GM08714 (cell line): ENCODE measurements at regions not wholly inside any gene's neighbourhood (a gene's known extent, or its start where the extent isn't known, plus 50 kb on each side); places are given as distances from the start of the nearest gene placed in this dataset.

Experiments used
- H3K4me3 ChIP-seq: fragments of 200-500 bp; sonication (Bioruptor generic); 2 replicates; pipeline ENCODE4 v1.5.1; 2014; ENCODE audit warnings: mild to moderate bottlenecking, low read length, inconsistent platforms
- ZNF274 ChIP-seq: IDR thresholded peaks from 2 replicates; pipeline ENCODE4 v1.6.1; 2012; ENCODE audit warnings: mild to moderate bottlenecking, low read depth, low read length

DNA sequence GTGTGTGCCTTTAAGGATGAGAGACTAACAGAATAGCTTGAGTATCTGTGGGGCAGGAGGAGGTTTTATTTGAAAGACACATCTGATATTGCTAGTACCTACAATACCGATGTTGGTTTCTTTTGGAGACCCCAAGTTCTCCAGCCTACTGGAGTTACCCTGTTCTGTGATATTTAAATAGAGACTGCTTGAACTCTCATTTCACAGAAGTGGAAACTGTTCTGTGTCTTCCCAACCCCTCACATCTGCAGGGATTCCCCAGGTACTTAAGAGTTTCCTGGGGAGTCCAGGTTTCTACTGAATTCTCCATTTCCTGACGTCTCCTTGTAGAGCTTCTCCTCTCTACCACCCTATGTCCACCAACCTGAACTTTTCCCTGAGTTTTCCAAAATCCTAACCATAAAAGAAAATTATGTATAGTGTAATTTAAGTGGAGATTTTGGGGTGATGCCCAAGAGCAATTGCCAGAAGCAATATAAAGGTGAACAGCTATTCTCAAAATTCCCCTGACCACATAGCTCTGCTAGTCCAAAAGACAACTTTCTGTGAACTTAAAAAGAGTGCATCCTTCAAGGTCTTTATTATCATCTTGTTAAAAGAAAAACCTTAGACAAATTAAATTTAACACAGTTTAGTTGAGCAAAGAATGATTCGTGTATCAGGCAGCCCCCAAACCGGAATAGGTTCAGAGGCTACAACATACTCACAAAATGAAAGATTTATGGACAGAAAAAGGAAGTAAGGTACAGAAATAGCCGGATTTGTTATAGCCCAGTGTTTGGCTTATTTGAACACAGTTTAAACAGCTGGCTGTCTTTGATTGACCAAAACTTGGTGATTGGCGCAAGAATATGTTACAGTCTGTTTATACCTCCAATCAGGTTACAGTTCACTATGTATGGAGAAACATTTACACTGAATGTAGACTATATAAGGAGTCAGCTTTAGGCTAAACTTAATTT lies 373.4 kb downstream of the NUAK1 start:
- TF ChIP-seq ZNF274, result no peak
- no peak overlapping the region for H3K4me3 ChIP-seq

DNA sequence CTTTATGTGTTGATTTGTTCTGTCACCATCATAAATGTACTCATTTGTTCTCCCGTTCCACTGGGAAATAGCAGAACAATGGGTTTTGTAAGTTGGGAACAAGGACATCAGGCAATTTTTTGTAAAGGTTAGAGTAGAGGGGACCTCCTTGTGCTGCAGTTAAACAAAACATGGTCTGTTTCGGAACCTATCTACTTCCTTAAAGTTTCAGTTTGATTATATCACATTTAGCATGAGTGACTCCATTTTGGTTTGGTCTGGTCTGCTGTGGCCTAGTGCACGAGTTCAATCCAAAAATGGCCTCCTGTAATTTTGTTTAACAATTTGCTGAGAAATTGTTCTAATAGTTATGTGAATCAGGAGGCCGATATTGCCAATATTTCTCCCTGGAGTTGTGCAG lies 372.7 kb downstream of the NUAK1 start:
- TF ChIP-seq ZNF274, result no peak
- no peak overlapping the region for H3K4me3 ChIP-seq

DNA sequence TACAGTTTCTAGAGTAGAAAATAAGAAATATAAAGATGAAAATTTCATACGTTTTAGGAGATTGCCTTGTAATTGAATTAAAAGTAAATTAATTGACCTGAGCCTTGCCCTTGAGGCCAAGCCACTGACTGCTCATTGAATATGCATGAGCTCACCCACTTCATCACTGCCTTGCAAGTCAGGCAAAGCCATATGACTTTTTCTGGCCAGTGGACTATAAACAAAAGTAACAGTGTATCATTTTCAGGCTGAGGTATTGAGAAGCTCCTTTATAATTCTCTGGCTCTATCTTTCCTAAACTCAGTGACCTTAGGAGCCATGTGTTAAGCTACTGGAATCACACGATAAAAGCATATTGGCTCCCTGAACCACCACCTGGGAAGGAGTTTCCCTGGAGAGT lies 369.3 kb downstream of the NUAK1 start:
- no peak for TF ChIP-seq ZNF274
- no peak overlapping the region for H3K4me3 ChIP-seq

DNA sequence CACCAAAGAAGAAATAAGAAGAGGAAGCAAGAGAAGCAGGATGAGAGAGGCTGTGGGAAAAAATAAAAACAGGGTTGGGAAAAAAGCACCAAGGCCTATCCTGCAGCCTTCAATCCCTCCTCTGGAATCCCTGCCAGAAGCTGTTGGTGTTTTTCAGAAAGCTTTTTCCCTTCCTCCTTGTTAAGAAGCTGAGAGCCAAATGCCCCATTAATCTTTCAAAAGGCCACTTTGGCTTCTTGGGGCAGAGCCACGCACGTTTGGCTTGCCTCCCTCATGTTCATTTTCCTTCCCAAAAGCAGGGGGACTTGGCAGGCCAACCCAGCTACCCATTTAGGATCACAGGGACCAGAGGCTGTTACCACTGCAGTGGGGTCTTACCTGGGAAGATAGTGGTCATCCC lies 365.3 kb downstream of the NUAK1 start:
- no peak for TF ChIP-seq ZNF274
- H3K4me3 ChIP-seq, result no peak overlapping the region

DNA sequence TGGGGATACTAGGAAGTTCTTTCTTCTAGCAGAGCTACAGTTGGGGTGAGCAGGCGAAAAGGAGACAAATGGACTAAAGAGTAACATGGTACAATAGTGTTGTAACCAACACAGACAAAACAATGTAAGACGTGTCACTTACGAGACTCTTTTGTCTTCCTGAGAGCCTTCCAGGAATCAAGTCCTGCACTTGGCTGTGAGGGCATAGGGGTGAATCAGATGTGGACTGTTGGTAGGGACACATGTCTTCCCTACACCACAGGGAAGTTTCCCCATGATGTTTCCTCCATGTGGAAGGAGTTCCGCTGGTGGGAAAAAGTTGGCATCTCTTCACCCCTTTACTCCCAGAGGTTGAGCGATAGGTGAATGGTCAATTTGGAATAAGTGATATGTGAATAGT lies 364.7 kb downstream of the NUAK1 start:
- no peak overlapping the region for H3K4me3 ChIP-seq
- TF ChIP-seq ZNF274, result no peak

DNA sequence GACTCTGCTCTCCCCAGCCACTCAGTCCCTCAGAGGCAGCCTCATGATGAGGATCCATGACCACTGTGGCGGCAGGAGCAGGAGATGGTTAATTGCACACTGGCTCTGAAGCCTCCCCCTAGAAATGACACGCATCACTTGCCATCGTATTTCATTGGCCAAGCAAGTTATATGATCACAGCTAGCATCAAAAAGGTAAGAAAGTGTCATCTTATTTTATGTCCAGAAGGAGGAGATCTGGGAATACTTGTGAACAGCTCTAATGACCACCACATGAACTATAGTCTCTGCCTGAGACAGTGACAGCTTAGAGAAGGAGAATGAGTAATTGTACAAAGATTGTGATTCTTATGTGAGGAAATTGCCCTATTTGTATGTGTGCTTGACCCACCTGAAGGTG lies 363.4 kb downstream of the NUAK1 start:
- TF ChIP-seq ZNF274, result no peak
- H3K4me3 ChIP-seq, result no peak overlapping the region

DNA sequence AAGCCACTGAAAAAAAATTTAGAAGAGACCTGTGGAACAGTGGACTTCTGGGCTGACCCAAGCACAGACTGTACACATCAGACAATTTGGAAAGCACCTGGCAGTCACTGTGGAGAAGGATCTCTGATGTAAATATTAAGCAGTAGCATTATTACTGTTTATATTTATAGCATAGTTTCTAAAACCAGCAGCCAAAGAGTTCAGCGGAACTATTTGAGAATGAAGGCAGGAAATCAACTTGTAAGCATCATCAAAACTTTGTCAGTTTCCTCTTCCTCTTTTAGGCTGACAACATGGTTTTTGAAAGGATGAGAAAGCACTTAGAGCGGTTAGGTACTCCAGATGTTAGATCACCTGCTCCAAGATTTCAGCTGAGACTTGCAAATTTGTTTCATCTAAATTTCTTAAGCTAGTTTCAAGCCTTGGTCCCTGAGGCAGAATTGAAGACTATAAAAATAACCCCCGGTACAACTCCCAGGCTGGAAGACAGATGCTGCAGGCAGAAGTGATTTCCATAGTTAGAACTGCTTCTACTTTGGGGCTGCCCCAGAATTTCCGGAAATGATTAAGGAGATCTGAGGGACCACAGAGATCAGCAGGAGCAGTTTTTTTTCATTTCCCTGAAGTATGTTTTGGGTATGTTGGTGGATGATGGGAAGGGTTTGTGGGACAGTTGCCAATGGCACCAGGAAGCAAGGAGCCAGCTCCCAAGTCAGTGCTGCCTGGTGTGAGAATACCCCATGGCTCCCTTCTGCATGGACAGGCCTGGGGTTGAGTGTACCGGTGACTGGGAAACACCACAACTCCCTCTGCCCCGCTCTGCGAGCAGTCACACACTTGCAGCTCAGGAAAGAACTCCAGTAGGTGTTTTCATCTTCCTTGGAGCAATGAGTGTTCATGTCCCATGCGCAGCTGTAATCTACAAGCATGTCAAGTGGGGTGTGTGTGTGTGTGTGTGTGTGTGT lies 354.5 kb downstream of the NUAK1 start:
- peak overlapping the region; percentile 29; the same call in 1 of the 2 replicates for H3K4me3 ChIP-seq
- TF ChIP-seq ZNF274, result no peak

DNA sequence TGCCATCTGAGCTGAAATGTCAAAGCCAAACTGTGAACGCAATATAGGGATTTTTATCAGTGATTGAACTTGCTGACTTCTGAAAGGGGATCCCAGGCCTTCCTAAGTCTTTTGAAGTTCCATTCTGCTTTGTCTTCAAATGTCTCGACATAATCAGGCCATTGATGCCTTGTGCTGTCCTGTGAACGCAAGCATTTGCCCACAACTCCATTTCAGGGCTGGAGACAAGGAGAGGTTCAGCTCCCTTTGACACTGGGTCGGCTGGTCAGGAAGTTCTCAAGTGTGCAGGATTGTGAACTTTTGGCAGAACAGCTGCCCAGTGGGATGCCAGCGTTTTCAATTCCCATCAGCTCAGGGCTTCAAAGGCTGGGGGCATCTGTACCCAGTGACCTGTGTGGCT lies 345.3 kb downstream of the NUAK1 start:
- no peak overlapping the region for H3K4me3 ChIP-seq
- no peak for TF ChIP-seq ZNF274

DNA sequence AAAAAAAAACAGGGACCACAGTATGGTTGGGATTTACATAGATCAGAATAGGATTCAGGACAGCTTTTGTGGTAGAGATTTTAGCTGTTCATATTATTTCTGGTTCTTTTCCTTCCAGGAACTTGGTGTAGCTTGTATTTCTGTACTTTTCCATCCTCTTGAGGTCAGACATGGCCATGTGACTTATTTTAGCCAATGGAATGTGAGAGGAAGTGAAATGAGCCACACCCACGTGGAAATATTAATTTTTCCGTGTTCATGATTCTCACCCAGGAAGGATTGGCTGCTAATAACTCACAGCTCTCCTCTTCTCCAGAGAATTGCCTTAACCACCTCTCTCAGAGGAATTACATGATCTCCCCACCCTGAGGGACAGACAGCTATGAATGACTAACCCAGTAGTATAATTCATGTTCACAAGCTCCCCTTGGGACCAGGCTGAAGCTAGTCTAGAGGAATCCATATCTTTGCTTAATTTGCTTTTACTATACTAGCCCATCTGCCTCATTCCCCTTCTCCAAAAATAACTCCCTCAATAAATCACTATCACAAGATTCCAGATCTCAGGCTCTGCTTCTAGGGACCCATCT lies 340.4 kb downstream of the NUAK1 start:
- TF ChIP-seq ZNF274, result no peak
- no peak overlapping the region for H3K4me3 ChIP-seq

DNA sequence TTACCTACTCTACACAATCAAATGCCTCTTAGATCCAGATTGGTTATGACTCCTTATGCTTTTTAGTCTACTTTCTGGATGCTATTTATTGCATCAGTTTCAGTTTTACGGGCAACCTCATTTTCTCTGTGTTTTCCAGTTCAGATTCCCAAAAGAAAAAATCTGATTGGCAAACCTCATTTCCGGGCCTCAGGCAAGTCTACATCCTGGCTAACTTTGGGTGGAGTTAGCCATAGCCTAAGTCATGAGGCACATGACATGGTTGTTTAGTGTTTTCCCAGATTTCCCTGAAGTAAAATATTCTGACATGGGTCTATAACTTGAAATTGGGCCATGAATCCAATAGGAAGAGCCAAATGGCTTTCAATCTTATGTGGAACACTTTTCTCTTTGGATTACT lies 339.7 kb downstream of the NUAK1 start:
- H3K4me3 ChIP-seq, result no peak overlapping the region
- no peak for TF ChIP-seq ZNF274

DNA sequence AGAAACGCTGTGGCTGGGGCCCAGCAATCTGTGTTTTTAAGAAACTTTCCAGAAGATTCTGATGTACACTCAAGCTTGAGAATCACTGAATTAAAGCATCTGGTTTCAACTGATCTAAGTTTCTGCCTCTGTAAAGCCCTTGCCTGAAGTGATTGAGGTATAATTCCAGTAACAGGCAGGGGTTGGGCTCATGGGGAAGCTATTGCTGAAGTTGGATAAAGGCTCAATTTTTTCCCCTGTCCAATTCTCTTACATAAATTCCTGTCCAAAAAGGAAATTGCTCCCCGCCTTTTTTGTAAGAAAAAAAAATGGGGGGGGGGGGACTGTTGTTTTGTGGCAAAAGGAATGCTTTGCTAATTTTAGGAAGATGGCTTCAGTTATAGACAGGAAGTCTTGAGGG lies 337.4 kb downstream of the NUAK1 start:
- TF ChIP-seq ZNF274, result no peak
- no peak overlapping the region for H3K4me3 ChIP-seq

DNA sequence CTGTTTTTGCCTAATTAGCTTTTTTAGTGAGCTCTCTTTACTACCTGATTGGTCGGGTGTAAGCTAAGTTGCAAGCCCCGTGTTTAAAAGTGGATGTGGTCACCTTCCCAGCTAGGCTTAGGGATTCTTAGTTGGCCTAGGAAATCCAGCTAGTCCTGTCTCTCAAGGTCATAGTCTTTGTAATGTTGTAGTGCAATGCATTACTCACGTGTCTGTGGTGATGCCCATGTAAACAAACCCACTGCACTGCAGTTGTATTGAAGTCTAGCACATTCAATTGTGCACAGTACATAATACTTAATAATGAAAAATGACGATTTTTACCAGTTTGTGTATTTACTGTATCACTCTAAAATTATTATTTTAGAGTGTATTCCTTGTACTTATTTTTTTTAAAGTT lies 335.5 kb downstream of the NUAK1 start:
- H3K4me3 ChIP-seq, result no peak overlapping the region
- TF ChIP-seq ZNF274, result no peak

DNA sequence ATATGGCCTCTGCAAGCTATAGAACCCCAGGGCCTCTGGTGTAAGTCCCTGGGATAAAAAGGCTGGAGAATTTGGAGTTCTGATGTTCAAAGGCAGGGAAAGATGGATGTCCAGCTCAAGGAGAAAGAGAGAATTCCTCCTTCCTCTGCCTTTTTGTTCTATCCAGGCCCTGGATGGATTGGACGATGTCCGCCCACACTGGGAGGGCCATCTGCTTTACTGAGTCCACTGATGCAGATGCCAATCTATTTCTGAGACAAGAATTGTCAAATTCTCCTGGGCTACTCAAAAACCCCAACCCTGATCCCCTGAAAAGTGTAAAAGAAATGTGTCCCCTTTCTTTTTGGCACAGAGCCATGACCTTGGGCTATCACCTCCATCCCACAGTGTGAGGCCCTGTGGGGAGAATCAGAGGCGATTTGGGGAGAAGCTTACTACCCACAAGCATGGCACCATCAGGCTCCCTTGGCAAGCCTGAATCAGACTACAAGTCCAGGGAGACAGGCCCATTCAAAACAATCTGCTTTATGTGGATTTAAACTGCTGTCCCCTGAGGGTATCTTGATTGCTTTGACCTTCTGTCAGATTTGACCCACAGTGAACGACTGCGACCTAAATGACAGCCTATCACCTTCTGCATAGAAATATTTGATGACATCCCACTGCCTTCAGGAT lies 334.0 kb downstream of the NUAK1 start:
- no peak for TF ChIP-seq ZNF274

DNA sequence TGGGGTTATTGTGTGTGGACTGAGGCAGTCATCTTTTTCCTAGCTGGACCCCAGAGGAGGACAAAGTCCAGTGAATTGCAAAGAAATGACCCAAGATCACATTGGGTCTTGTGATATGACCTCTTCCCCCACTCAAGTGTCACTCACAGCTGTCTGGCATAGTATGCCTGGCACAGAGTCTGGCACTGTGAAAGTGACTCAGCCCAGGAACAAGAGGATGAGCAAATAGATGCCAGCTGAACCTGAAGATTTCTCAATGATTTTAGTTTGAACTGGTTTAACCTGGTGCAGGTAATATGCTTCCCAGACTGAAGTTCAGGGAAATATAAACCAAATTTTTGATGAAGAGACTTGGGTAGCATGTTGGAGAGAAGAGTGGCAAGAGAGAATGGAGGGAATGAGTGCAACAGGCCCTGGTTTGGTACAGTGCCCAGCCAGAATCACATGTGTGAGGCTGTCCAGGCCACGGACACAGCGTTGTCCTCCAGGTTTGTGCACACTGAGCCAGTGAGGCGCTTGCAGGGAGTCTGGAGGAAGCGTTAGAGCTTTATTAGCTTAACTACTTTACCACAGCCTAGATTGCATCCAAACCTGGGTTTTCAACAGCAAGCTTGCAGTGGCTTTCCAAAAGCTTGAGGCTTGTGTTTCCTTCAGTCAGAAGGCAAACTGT lies 332.9 kb downstream of the NUAK1 start:
- TF ChIP-seq ZNF274, result no peak
- H3K4me3 ChIP-seq, result no peak overlapping the region

More for the DNA sequence above, 334.0 kb downstream of the NUAK1 start:
- H3K4me3 ChIP-seq, result no peak overlapping the region
